WTC11 (cell line): ENCODE measurements at regions not wholly inside any gene's neighbourhood (a gene's known extent, or its start where the extent isn't known, plus 50 kb on each side); places are given as distances from the start of the nearest gene placed in this dataset.

ENCODE experiments used
- ATAC-seq: fragments of 200-7000 bp; cut with Tn5 transposase; 2 replicates; pipeline ENCODE4 v1.10.0; 2021; ENCODE audit warnings: mild to moderate bottlenecking, moderate library complexity
- CTCF ChIA-PET: fragments of 300-600 bp; sonication (Branson Sonifier 250); formaldehyde crosslinking; loops from one replicate; lab custom pipeline; 2021; ENCODE audit warnings: antibody characterized with exemption; lab: Charles Lee
- POLR2A ChIA-PET: fragments of 350-600 bp; sonication (Branson Sonifier 250); formaldehyde crosslinking; loops from one replicate; lab custom pipeline; 2021; ENCODE audit warnings: antibody characterized with exemption; lab: Charles Lee
- DNase-seq: peaks from one replicate; pipeline ENCODE4 v3.0.0; 2021; ENCODE audit warnings: low spot score
- H3K27ac Mint-ChIP-seq: 2 replicates; pipeline ENCODE4 v1.8.0; 2021; ENCODE audit warnings: mixed read lengths
- H3K27me3 Mint-ChIP-seq: 2 replicates; pipeline ENCODE4 v1.8.0; 2021; ENCODE audit warnings: low read depth, mild to moderate bottlenecking, moderate library complexity, mixed read lengths
- H3K36me3 Mint-ChIP-seq: 2 replicates; pipeline ENCODE4 v1.8.0; 2021; ENCODE audit warnings: mixed read lengths
- H3K4me1 Mint-ChIP-seq: 2 replicates; pipeline ENCODE4 v1.8.0; 2022; ENCODE audit warnings: mixed read lengths
- H3K4me3 Mint-ChIP-seq: 2 replicates; pipeline ENCODE4 v1.8.0; 2021; ENCODE audit warnings: mild to moderate bottlenecking, moderate library complexity, mixed read lengths
- H3K9me3 Mint-ChIP-seq: 2 replicates; pipeline ENCODE4 v1.8.0; 2021; ENCODE audit warnings: mixed read lengths
- ATF2 ChIP-seq: sonication (generic); formaldehyde crosslinking; IDR thresholded peaks from 2 replicates; pipeline ENCODE4 v1.8.1; 2022; ENCODE audit warnings: low read depth, missing genetic modification reagents, borderline replicate concordance
- CREB1 ChIP-seq: sonication (generic); formaldehyde crosslinking; IDR thresholded peaks from 2 replicates; pipeline ENCODE4 v1.8.0; 2023; ENCODE audit warnings: mild to moderate bottlenecking, missing genetic modification reagents
- ELF4 ChIP-seq: sonication (generic); formaldehyde crosslinking; IDR thresholded peaks from 2 replicates; pipeline ENCODE4 v1.8.1; 2022; ENCODE audit warnings: low read depth, mild to moderate bottlenecking, moderate library complexity, missing genetic modification reagents
- ETV6 ChIP-seq: sonication (generic); formaldehyde crosslinking; IDR thresholded peaks from 2 replicates; pipeline ENCODE4 v1.8.1; 2022; ENCODE audit warnings: mild to moderate bottlenecking, missing genetic modification reagents
- FOXP4 ChIP-seq: sonication (generic); formaldehyde crosslinking; IDR thresholded peaks from 2 replicates; pipeline ENCODE4 v1.8.0; 2022; ENCODE audit warnings: mild to moderate bottlenecking, missing genetic modification reagents
- GABPB1 ChIP-seq: sonication (generic); formaldehyde crosslinking; IDR thresholded peaks from 2 replicates; pipeline ENCODE4 v1.8.1; 2023; ENCODE audit warnings: mild to moderate bottlenecking, missing genetic modification reagents
- GRHL2 ChIP-seq: fragments of 250-450 bp; sonication (Bioruptor Pico); IDR thresholded peaks from 2 replicates; pipeline ENCODE4 v1.8.0; 2022; ENCODE audit warnings: mild to moderate bottlenecking, moderate library complexity; ENCODE audit not compliant: insufficient replicate concordance, severe bottlenecking
- IRF1 ChIP-seq: sonication (generic); formaldehyde crosslinking; IDR thresholded peaks from 2 replicates; pipeline ENCODE4 v1.8.0; 2023; ENCODE audit warnings: missing genetic modification reagents
- IRF2 ChIP-seq: sonication (generic); formaldehyde crosslinking; IDR thresholded peaks from 2 replicates; pipeline ENCODE4 v1.8.0; 2022; ENCODE audit warnings: low read depth, missing genetic modification reagents, borderline replicate concordance
- KAT7 ChIP-seq: sonication (generic); formaldehyde crosslinking; IDR thresholded peaks from 2 replicates; pipeline ENCODE4 v1.8.1; 2023; ENCODE audit warnings: missing genetic modification reagents, mild to moderate bottlenecking, borderline replicate concordance
- NFYB ChIP-seq: sonication (generic); formaldehyde crosslinking; conservative IDR thresholded peaks from 2 replicates; pipeline ENCODE4 v1.8.0; 2022; ENCODE audit warnings: low read depth, missing genetic modification reagents
- NR3C1 ChIP-seq: sonication (generic); formaldehyde crosslinking; conservative IDR thresholded peaks from 2 replicates; pipeline ENCODE4 v1.8.1; 2023; ENCODE audit warnings: low read depth, mild to moderate bottlenecking, missing genetic modification reagents
- OVOL2 ChIP-seq: fragments of 250-450 bp; sonication (Bioruptor Pico); IDR thresholded peaks from 2 replicates; pipeline ENCODE4 v1.9.0; 2021; ENCODE audit warnings: mild to moderate bottlenecking, borderline replicate concordance
- PRRX2 ChIP-seq: fragments of 250-450 bp; sonication (Bioruptor Pico); IDR thresholded peaks from 2 replicates; pipeline ENCODE4 v1.8.0; 2021; ENCODE audit warnings: mild to moderate bottlenecking
- RELA ChIP-seq: sonication (generic); formaldehyde crosslinking; IDR thresholded peaks from 2 replicates; pipeline ENCODE4 v1.8.1; 2022; ENCODE audit warnings: missing genetic modification reagents, mild to moderate bottlenecking, borderline replicate concordance
- SP1 ChIP-seq: sonication (generic); formaldehyde crosslinking; conservative IDR thresholded peaks from 2 replicates; pipeline ENCODE4 v1.8.1; 2022; ENCODE audit warnings: missing genetic modification reagents
- TEAD1 ChIP-seq: sonication (generic); formaldehyde crosslinking; IDR thresholded peaks from 2 replicates; pipeline ENCODE4 v1.8.0; 2022; ENCODE audit warnings: mild to moderate bottlenecking, missing genetic modification reagents
- USF2 ChIP-seq: sonication (generic); formaldehyde crosslinking; IDR thresholded peaks from 2 replicates; pipeline ENCODE4 v1.8.1; 2023; ENCODE audit warnings: mild to moderate bottlenecking, missing genetic modification reagents, moderate library complexity
- ZNF396 ChIP-seq: fragments of 250-450 bp; sonication (Bioruptor Pico); IDR thresholded peaks from 2 replicates; pipeline ENCODE4 v1.8.0; 2021; ENCODE audit warnings: mild to moderate bottlenecking, moderate library complexity, borderline replicate concordance
- TF ChIP-seq, protein P1 (sequence below): sonication (generic); formaldehyde crosslinking; IDR thresholded peaks from 2 replicates; pipeline ENCODE4 v1.8.1; 2023; ENCODE audit warnings: mild to moderate bottlenecking, missing genetic modification reagents
- TF ChIP-seq, protein P2 (sequence below): sonication (generic); formaldehyde crosslinking; conservative IDR thresholded peaks from 2 replicates; pipeline ENCODE4 v1.8.1; 2022; ENCODE audit warnings: mild to moderate bottlenecking, missing genetic modification reagents
- TF ChIP-seq, protein P3 (sequence below): fragments of 250-450 bp; sonication (Bioruptor Pico); IDR thresholded peaks from 2 replicates; pipeline ENCODE4 v2.1.2; 2022; ENCODE audit warnings: mild to moderate bottlenecking, moderate library complexity
- TF ChIP-seq, protein P4 (sequence below): fragments of 250-450 bp; sonication (Bioruptor Pico); IDR thresholded peaks from 2 replicates; pipeline ENCODE4 v1.9.0; 2021; ENCODE audit warnings: mild to moderate bottlenecking
- TF ChIP-seq, protein P5 (sequence below): sonication (generic); formaldehyde crosslinking; IDR thresholded peaks from 2 replicates; pipeline ENCODE4 v1.8.0; 2022; ENCODE audit warnings: mild to moderate bottlenecking, missing genetic modification reagents

DNA sequence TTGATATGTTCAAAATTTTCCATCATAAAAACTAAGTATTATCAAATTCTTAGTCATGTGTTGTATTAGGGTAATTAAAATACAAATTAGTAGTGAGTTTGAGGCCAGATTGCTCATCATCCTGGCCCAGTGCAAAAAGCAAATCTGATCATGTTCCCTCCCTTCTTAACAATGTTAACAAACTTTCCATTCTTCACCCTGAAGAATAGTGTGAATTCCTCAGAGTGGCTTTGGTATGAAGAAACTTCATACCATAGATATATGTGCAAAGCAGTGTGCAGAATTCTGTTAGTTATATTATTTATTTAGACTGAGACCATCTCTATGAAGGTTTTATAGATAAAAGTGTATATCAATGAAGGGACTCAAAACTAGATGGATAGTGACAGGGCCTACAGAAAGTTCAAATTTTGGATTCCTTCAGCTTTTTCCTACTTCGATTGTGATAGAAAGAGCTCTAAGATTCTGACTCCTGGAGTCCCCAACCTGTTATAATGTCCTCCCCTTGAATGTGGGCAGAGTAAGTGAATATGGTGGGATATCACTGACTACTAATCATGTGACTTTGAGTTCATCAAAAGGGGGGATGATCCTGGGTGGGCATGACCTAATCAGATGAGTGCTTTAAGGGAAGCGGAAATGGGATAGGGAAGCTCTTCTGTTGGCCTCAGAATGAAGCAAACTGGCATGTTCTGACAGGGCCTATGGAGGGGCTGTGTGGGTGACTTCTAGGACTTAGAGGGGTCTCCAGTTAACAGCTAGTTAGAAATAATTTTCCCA lies 271.4 kb downstream of the BTG1 start (continued):
- TF ChIP-seq ZNF396 (no peak), ATF2 (CRISPR knock-in tag) (no peak), ELF4 (no peak), NFYB (no peak)
- TF ChIP-seq, protein P1, sequence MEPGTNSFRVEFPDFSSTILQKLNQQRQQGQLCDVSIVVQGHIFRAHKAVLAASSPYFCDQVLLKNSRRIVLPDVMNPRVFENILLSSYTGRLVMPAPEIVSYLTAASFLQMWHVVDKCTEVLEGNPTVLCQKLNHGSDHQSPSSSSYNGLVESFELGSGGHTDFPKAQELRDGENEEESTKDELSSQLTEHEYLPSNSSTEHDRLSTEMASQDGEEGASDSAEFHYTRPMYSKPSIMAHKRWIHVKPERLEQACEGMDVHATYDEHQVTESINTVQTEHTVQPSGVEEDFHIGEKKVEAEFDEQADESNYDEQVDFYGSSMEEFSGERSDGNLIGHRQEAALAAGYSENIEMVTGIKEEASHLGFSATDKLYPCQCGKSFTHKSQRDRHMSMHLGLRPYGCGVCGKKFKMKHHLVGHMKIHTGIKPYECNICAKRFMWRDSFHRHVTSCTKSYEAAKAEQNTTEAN = no peak
- TF ChIP-seq, protein P2, sequence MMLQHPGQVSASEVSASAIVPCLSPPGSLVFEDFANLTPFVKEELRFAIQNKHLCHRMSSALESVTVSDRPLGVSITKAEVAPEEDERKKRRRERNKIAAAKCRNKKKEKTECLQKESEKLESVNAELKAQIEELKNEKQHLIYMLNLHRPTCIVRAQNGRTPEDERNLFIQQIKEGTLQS = no peak

GRCh38 chr12:91871751-91872150 lies 273.9 kb downstream of the BTG1 start:
- ChIA-PET POLR2A (no interaction called here), CTCF (no interaction called here)
- no peaks in the 10 kb centered on the region for H3K9me3 Mint-ChIP-seq
- no peaks in the 10 kb centered on the region for H3K27me3 Mint-ChIP-seq
- no peak overlapping the region for H3K27ac Mint-ChIP-seq
- TF ChIP-seq IRF2 (CRISPR knock-in tag) (no peak), PRRX2 (CRISPR knock-in tag) (no peak), KAT7 (CRISPR knock-in tag) (no peak), TEAD1 (no peak), NR3C1 (CRISPR knock-in tag) (no peak), CREB1 (CRISPR knock-in tag) (no peak), USF2 (CRISPR knock-in tag) (no peak)
- peaks cover 6% of the 10 kb centered on the region; the same call in 1 of the 2 replicates for H3K4me1 Mint-ChIP-seq
- DNase-seq (no peak), ATAC-seq (no peak)
- peaks cover 2% of the 10 kb centered on the region; the same call in 1 of the 2 replicates for H3K36me3 Mint-ChIP-seq
- no peak overlapping the region for H3K4me3 Mint-ChIP-seq

GRCh38 chr12:91870872-91871707 lies 274.6 kb downstream of the BTG1 start:
- no peak overlapping the region for H3K27ac Mint-ChIP-seq
- POLR2A ChIA-PET = no interaction called here
- DNase-seq (no peak), ATAC-seq (no peak)
- CTCF ChIA-PET = no interaction called here
- peaks cover 8% of the 10 kb centered on the region; the same call in 1 of the 2 replicates for H3K4me1 Mint-ChIP-seq
- H3K9me3 Mint-ChIP-seq = no peaks in the 10 kb centered on the region
- no peak overlapping the region for H3K4me3 Mint-ChIP-seq
- peaks cover 2% of the 10 kb centered on the region; the same call in 1 of the 2 replicates for H3K36me3 Mint-ChIP-seq
- H3K27me3 Mint-ChIP-seq = no peaks in the 10 kb centered on the region
- TF ChIP-seq RELA (CRISPR knock-in tag) (no peak), ETV6 (CRISPR knock-in tag) (no peak), GABPB1 (CRISPR knock-in tag) (no peak), FOXP4 (no peak), OVOL2 (CRISPR knock-in tag) (no peak), IRF1 (CRISPR knock-in tag) (no peak), KAT7 (CRISPR knock-in tag) (no peak), SP1 (CRISPR knock-in tag) (no peak), GRHL2 (CRISPR knock-in tag) (no peak)
- TF ChIP-seq, protein P3, sequence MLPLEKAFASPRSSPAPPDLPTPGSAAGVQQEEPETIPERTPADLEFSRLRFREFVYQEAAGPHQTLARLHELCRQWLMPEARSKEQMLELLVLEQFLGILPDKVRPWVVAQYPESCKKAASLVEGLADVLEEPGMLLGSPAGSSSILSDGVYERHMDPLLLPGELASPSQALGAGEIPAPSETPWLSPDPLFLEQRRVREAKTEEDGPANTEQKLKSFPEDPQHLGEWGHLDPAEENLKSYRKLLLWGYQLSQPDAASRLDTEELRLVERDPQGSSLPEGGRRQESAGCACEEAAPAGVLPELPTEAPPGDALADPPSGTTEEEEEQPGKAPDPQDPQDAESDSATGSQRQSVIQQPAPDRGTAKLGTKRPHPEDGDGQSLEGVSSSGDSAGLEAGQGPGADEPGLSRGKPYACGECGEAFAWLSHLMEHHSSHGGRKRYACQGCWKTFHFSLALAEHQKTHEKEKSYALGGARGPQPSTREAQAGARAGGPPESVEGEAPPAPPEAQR = no peak
- TF ChIP-seq, protein P4, sequence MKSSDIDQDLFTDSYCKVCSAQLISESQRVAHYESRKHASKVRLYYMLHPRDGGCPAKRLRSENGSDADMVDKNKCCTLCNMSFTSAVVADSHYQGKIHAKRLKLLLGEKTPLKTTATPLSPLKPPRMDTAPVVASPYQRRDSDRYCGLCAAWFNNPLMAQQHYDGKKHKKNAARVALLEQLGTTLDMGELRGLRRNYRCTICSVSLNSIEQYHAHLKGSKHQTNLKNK (CRISPR knock-in tag) = no peak
- TF ChIP-seq, protein P5, sequence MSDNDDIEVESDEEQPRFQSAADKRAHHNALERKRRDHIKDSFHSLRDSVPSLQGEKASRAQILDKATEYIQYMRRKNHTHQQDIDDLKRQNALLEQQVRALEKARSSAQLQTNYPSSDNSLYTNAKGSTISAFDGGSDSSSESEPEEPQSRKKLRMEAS (CRISPR knock-in tag) = no peak
